Stimulated activated naive CD8-positive, alpha-beta T cell treated with anti-CD3 and anti-CD28 coated beads, Interleukin-15, Interleukin-2, amounts not matched to agents 100 ng/mL and 50 ng/mL, for 24 hours (primary cell): ENCODE measurements at regions not wholly inside any gene's neighbourhood (a gene's known extent, or its start where the extent isn't known, plus 50 kb on each side); places are given as distances from the start of the nearest gene placed in this dataset.

Source experiments
- H3K27ac Mint-ChIP-seq: one replicate; pipeline ENCODE4 v1.8.0; 2021; ENCODE audit warnings: mild to moderate bottlenecking, mixed read lengths
- H3K27me3 Mint-ChIP-seq: one replicate; pipeline ENCODE4 v1.8.0; 2021; ENCODE audit warnings: mixed read lengths
- H3K36me3 Mint-ChIP-seq: one replicate; pipeline ENCODE4 v1.8.0; 2021; ENCODE audit warnings: low read depth, mixed read lengths
- H3K4me1 Mint-ChIP-seq: one replicate; pipeline ENCODE4 v1.8.0; 2021; ENCODE audit warnings: low read depth, mixed read lengths
- H3K4me3 Mint-ChIP-seq: one replicate; pipeline ENCODE4 v1.8.0; 2021; ENCODE audit warnings: mild to moderate bottlenecking, mixed read lengths
- H3K9me3 Mint-ChIP-seq: one replicate; pipeline ENCODE4 v1.8.0; 2021; ENCODE audit warnings: mixed read lengths

- Mint-ChIP-seq H3K36me3 (no peaks in the 10 kb centered on the region), H3K27me3 (no peaks in the 10 kb centered on the region), H3K9me3 (no peaks in the 10 kb centered on the region), H3K4me3 (no peak overlapping the region), H3K27ac (no peak overlapping the region), H3K4me1 (no peaks in the 10 kb centered on the region)
Measured at GRCh38 chr14:96931751-96932150, 134.6 kb downstream of the VRK1 start.

GRCh38 chr14:96934638-96935330 lies 137.6 kb downstream of the VRK1 start:
- H3K36me3 Mint-ChIP-seq, result no peaks in the 10 kb centered on the region
- H3K27me3 Mint-ChIP-seq, result no peaks in the 10 kb centered on the region
- H3K4me3 Mint-ChIP-seq, result no peak overlapping the region
- no peaks in the 10 kb centered on the region for H3K9me3 Mint-ChIP-seq
- no peak overlapping the region for H3K27ac Mint-ChIP-seq
- no peaks in the 10 kb centered on the region for H3K4me1 Mint-ChIP-seq

GRCh38 chr14:96938946-96939345 lies 141.8 kb downstream of the VRK1 start:
- no peaks in the 10 kb centered on the region for H3K27me3 Mint-ChIP-seq
- H3K27ac Mint-ChIP-seq, result no peak overlapping the region
- H3K4me1 Mint-ChIP-seq, result no peaks in the 10 kb centered on the region
- H3K36me3 Mint-ChIP-seq, result no peaks in the 10 kb centered on the region
- H3K9me3 Mint-ChIP-seq, result no peaks in the 10 kb centered on the region
- H3K4me3 Mint-ChIP-seq, result no peak overlapping the region

- no peaks in the 10 kb centered on the region for H3K36me3 Mint-ChIP-seq
- H3K4me1 Mint-ChIP-seq, result no peaks in the 10 kb centered on the region
- H3K27me3 Mint-ChIP-seq, result no peaks in the 10 kb centered on the region
- H3K9me3 Mint-ChIP-seq, result no peaks in the 10 kb centered on the region
- H3K27ac Mint-ChIP-seq, result no peak overlapping the region
- no peak overlapping the region for H3K4me3 Mint-ChIP-seq
Measured at GRCh38 chr14:96940009-96940408, 142.8 kb downstream of the VRK1 start.

GRCh38 chr14:96944297-96944696 lies 147.1 kb downstream of the VRK1 start:
- H3K27me3 Mint-ChIP-seq, result no peaks in the 10 kb centered on the region
- H3K9me3 Mint-ChIP-seq, result peaks cover 5% of the 10 kb centered on the region
- peaks cover 5% of the 10 kb centered on the region for H3K36me3 Mint-ChIP-seq
- no peak overlapping the region for H3K4me3 Mint-ChIP-seq
- peaks cover 11% of the 10 kb centered on the region for H3K4me1 Mint-ChIP-seq
- H3K27ac Mint-ChIP-seq, result no peak overlapping the region

- Mint-ChIP-seq H3K9me3 (peaks cover 5% of the 10 kb centered on the region), H3K36me3 (peaks cover 5% of the 10 kb centered on the region), H3K27ac (no peak overlapping the region), H3K4me1 (peaks cover 16% of the 10 kb centered on the region), H3K27me3 (no peaks in the 10 kb centered on the region), H3K4me3 (no peak overlapping the region)
Measured at GRCh38 chr14:96945721-96946120, 148.5 kb downstream of the VRK1 start.

- Mint-ChIP-seq H3K4me1 (peaks cover 16% of the 10 kb centered on the region), H3K4me3 (no peak overlapping the region), H3K36me3 (peaks cover 10% of the 10 kb centered on the region), H3K9me3 (peaks cover 8% of the 10 kb centered on the region), H3K27me3 (no peaks in the 10 kb centered on the region), H3K27ac (no peak overlapping the region)
Measured at GRCh38 chr14:96949594-96949993, 152.4 kb downstream of the VRK1 start.

GRCh38 chr14:96951511-96951910 lies 154.3 kb downstream of the VRK1 start:
- peaks cover 13% of the 10 kb centered on the region for H3K4me1 Mint-ChIP-seq
- H3K36me3 Mint-ChIP-seq, result peaks cover 10% of the 10 kb centered on the region
- no peak overlapping the region for H3K27ac Mint-ChIP-seq
- peaks cover 8% of the 10 kb centered on the region for H3K9me3 Mint-ChIP-seq
- no peak overlapping the region for H3K4me3 Mint-ChIP-seq
- H3K27me3 Mint-ChIP-seq, result no peaks in the 10 kb centered on the region

- no peak overlapping the region for H3K4me3 Mint-ChIP-seq
- H3K9me3 Mint-ChIP-seq, result peaks cover 6% of the 10 kb centered on the region
- no peak overlapping the region for H3K27ac Mint-ChIP-seq
- H3K36me3 Mint-ChIP-seq, result peaks cover 8% of the 10 kb centered on the region
- peaks cover 12% of the 10 kb centered on the region for H3K4me1 Mint-ChIP-seq
- no peaks in the 10 kb centered on the region for H3K27me3 Mint-ChIP-seq
Measured at GRCh38 chr14:96953087-96953874, 156.1 kb downstream of the VRK1 start.

- Mint-ChIP-seq H3K27ac (no peak overlapping the region), H3K27me3 (no peaks in the 10 kb centered on the region), H3K4me3 (no peak overlapping the region), H3K9me3 (peaks cover 4% of the 10 kb centered on the region), H3K4me1 (peaks cover 10% of the 10 kb centered on the region), H3K36me3 (peaks cover 5% of the 10 kb centered on the region)
Measured at GRCh38 chr14:96953875-96954185, 156.6 kb downstream of the VRK1 start.

- Mint-ChIP-seq H3K9me3 (peaks cover 13% of the 10 kb centered on the region), H3K4me1 (peaks cover 14% of the 10 kb centered on the region), H3K27me3 (no peaks in the 10 kb centered on the region), H3K27ac (no peak overlapping the region), H3K36me3 (peaks cover 15% of the 10 kb centered on the region), H3K4me3 (no peak overlapping the region)
Measured at GRCh38 chr14:96956464-96957239, 159.5 kb downstream of the VRK1 start.

- Mint-ChIP-seq H3K4me3 (no peak overlapping the region), H3K4me1 (peaks cover 25% of the 10 kb centered on the region), H3K27ac (no peak overlapping the region), H3K36me3 (peaks cover 10% of the 10 kb centered on the region), H3K27me3 (no peaks in the 10 kb centered on the region), H3K9me3 (peaks cover 9% of the 10 kb centered on the region)
Measured at GRCh38 chr14:96958057-96958456, 160.9 kb downstream of the VRK1 start.

- no peaks in the 10 kb centered on the region for H3K27me3 Mint-ChIP-seq
- H3K4me1 Mint-ChIP-seq, result peaks cover 43% of the 10 kb centered on the region
- no peak overlapping the region for H3K27ac Mint-ChIP-seq
- H3K4me3 Mint-ChIP-seq, result no peak overlapping the region
- H3K9me3 Mint-ChIP-seq, result peaks cover 12% of the 10 kb centered on the region
- H3K36me3 Mint-ChIP-seq, result peaks cover 10% of the 10 kb centered on the region
Measured at GRCh38 chr14:96959992-96960391, 162.8 kb downstream of the VRK1 start.

GRCh38 chr14:96960598-96961116 lies 163.5 kb downstream of the VRK1 start:
- Mint-ChIP-seq H3K36me3 (peaks cover 10% of the 10 kb centered on the region), H3K9me3 (peaks cover 12% of the 10 kb centered on the region), H3K27ac (no peak overlapping the region), H3K27me3 (no peaks in the 10 kb centered on the region), H3K4me3 (no peak overlapping the region), H3K4me1 (peaks cover 38% of the 10 kb centered on the region)

GRCh38 chr14:96961895-96962294 lies 164.7 kb downstream of the VRK1 start:
- Mint-ChIP-seq H3K4me1 (peaks cover 47% of the 10 kb centered on the region), H3K36me3 (peaks cover 10% of the 10 kb centered on the region), H3K27ac (peak overlapping the region; percentile 67), H3K4me3 (peak overlapping the region; percentile 12), H3K9me3 (peaks cover 12% of the 10 kb centered on the region), H3K27me3 (no peaks in the 10 kb centered on the region)
